GM18502 (cell line): ENCODE measurements at regions not wholly inside any gene's neighbourhood (a gene's known extent, or its start where the extent isn't known, plus 50 kb on each side); places are given as distances from the start of the nearest gene placed in this dataset.

ENCODE experiments used
- ATAC-seq: cut with Tn5 transposase; IDR thresholded peaks from one replicate; pipeline ENCODE4 v1.9.1; 2021; ENCODE audit warnings: mild to moderate bottlenecking; ENCODE audit not compliant: unreplicated experiment, poor library complexity

- ATAC-seq, result no peak
Observed at GRCh38 chr12:124403273-124403672, 108.4 kb downstream of the RFLNA start.

GRCh38 chr12:124402248-124403066, 107.6 kb downstream of the RFLNA start:
- ATAC-seq, result no peak

- ATAC-seq, result no peak
Observed at GRCh38 chr12:124401704-124402221, 106.9 kb downstream of the RFLNA start.

- no peak for ATAC-seq
Observed at GRCh38 chr12:124400124-124400523, 105.2 kb downstream of the RFLNA start.

GRCh38 chr12:124399622-124400021, 104.7 kb downstream of the RFLNA start:
- ATAC-seq, result no peak

- no peak for ATAC-seq
Observed at GRCh38 chr12:124398578-124399227, 103.8 kb downstream of the RFLNA start.

GRCh38 chr12:124397807-124398577, 103.1 kb downstream of the RFLNA start:
- ATAC-seq, result no peak

- ATAC-seq, result no peak
Observed at GRCh38 chr12:124397399-124397679, 102.4 kb downstream of the RFLNA start.

GRCh38 chr12:124396544-124397398, 101.9 kb downstream of the RFLNA start:
- no peak for ATAC-seq

- ATAC-seq, result no peak
Observed at GRCh38 chr12:124395986-124396385, 101.1 kb downstream of the RFLNA start.

- ATAC-seq, result no peak
Observed at GRCh38 chr12:124395284-124395752, 100.4 kb downstream of the RFLNA start.

- no peak for ATAC-seq
Observed at GRCh38 chr12:124394462-124395128, 99.7 kb downstream of the RFLNA start.

GRCh38 chr12:124393831-124394230, 98.9 kb downstream of the RFLNA start:
- no peak for ATAC-seq

GRCh38 chr12:124393414-124393790, 98.5 kb downstream of the RFLNA start:
- ATAC-seq, result no peak

GRCh38 chr12:124392667-124393413, 97.9 kb downstream of the RFLNA start:
- ATAC-seq, result no peak

GRCh38 chr12:124392271-124392666, 97.4 kb downstream of the RFLNA start:
- no peak for ATAC-seq

- ATAC-seq, result peak; percentile 57
Observed at GRCh38 chr12:124391340-124392261, 96.7 kb downstream of the RFLNA start.
